GM12875 (cell line): ENCODE measurements at regions not wholly inside any gene's neighbourhood (a gene's known extent, or its start where the extent isn't known, plus 50 kb on each side); places are given as distances from the start of the nearest gene placed in this dataset.

Experiments
- H3K4me3 ChIP-seq: one replicate; pipeline ENCODE4 v1.5.1; 2011; ENCODE audit warnings: low read depth, low read length, control low read depth
- TF ChIP-seq, protein P1 (sequence below): IDR thresholded peaks from 2 replicates; pipeline ENCODE4 v1.5.1; 2011; ENCODE audit warnings: low read depth, mild to moderate bottlenecking, control low read depth, inconsistent platforms, low read length, moderate library complexity, borderline replicate concordance; ENCODE audit not compliant: insufficient read depth

DNA sequence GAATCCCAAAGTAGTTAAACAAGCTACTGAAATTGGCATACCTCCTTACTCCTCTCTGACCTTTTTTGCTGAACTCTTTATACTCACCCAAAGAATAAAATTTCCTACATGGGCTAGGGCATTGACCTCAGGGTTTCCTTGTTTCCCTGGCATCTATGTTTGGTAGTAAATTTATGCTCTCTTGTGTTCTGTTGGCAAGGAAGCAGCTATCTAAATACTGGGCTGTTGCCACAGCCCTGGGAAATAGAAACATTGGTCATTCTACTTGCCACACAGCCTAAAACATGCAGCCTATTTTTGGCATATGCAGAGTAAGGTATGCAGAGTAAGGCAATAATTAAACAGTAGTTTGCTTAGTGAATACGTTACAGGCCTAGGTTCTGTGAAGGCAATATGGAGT is 351.4 kb downstream of the HLX start:
- H3K4me3 ChIP-seq, result no peak overlapping the region
- TF ChIP-seq, protein P1, sequence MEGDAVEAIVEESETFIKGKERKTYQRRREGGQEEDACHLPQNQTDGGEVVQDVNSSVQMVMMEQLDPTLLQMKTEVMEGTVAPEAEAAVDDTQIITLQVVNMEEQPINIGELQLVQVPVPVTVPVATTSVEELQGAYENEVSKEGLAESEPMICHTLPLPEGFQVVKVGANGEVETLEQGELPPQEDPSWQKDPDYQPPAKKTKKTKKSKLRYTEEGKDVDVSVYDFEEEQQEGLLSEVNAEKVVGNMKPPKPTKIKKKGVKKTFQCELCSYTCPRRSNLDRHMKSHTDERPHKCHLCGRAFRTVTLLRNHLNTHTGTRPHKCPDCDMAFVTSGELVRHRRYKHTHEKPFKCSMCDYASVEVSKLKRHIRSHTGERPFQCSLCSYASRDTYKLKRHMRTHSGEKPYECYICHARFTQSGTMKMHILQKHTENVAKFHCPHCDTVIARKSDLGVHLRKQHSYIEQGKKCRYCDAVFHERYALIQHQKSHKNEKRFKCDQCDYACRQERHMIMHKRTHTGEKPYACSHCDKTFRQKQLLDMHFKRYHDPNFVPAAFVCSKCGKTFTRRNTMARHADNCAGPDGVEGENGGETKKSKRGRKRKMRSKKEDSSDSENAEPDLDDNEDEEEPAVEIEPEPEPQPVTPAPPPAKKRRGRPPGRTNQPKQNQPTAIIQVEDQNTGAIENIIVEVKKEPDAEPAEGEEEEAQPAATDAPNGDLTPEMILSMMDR, result no peak

GRCh38 chr1:221234791-221235190 is 355.5 kb downstream of the HLX start:
- TF ChIP-seq, protein P1, result no peak

GRCh38 chr1:221237587-221237986 is 358.3 kb downstream of the HLX start:
- TF ChIP-seq, protein P1, result no peak
- H3K4me3 ChIP-seq, result no peak overlapping the region

More at GRCh38 chr1:221234791-221235190, 355.5 kb downstream of the HLX start:
- no peak overlapping the region for H3K4me3 ChIP-seq

- TF ChIP-seq, protein P1, result no peak
- H3K4me3 ChIP-seq, result no peak overlapping the region
Observed at GRCh38 chr1:221239181-221239580, 359.9 kb downstream of the HLX start.

DNA sequence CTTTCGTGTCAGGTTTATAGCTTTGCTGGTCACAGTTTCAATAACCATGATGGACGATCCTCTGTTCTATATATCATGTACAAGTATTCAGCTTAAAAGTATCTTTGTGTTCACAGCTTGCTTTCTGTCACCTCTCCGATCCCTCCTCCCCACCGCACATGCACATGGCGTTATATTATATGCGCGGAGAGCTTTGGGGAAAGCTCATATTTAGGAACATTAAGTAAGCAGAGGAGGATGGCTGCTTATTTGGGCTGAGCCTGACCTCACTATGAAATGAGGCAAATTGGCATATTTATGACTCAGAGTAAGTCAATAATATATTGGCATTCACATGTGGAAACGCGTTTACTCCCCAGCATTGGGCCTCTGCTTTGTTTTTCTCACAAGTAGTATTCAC is 360.5 kb downstream of the HLX start:
- H3K4me3 ChIP-seq, result no peak overlapping the region
- TF ChIP-seq, protein P1, result no peak

DNA sequence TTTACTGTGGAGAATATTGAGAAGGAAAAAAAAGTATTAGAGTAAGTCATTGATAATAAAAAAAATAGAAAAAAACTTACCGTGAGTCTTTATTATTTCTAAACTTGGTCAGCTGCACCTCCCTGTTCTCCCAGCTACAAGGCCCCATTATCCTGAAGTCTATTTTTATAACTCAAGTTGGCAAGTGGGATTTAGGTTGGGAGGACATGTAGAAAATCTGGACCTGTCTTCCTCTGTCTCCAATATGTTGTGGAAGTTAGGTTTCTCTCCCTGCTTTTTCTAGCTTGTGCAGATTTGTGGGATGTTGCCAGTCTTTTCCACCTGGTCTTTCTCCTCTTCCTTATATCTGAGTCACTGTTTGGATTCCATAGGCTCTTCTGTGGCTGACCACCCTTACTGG is 361.4 kb downstream of the HLX start:
- TF ChIP-seq, protein P1, result no peak
- no peak overlapping the region for H3K4me3 ChIP-seq

- TF ChIP-seq, protein P1, result no peak
- H3K4me3 ChIP-seq, result no peak overlapping the region
Observed at GRCh38 chr1:221241157-221241556, 361.9 kb downstream of the HLX start.
